ENCODE measurements at regions not wholly inside any gene's neighbourhood (a gene's known extent, or its start where the extent isn't known, plus 50 kb on each side); places are given as distances from the start of the nearest gene placed in this dataset.
"Not testable (repeated sequence)": the region's sequence is repeated elsewhere in the genome, so short reads cannot be mapped to it uniquely, and the experiment has no call there.

DNA sequence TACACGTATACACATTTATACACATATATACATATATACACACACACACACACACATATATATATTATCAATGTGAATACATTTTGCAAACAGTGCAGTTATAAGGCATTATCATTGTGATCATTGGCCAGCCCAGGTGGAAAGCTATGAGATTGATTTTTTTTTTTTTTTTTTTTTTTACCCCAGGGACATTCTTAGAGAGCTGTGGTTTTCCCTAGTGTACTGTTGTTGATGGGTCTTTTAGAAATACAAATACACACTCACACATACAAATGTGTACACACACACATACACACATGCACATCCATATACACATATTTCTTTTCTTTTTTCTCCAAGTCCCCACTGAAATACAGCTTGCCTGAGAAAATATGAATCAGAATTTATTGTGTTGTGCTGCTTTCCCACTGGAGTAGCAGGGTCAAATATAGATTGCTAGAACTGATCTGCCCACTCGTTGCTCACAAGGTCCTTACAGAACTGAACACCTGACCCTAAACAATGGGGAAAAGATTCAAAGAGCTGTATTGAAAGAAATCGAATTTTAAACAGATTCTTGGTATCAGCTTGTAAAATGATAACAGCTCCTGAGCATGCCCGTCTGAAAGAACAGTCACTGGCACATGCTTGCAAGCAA lies 325.6 kb downstream of the OMA1 start:
- Histone ChIP-seq H3K4me1 (no peaks in the 10 kb centered on the region), H3K27ac (no peak overlapping the region), H3K27me3 (no peaks in the 10 kb centered on the region), H3K4me3 (no peak overlapping the region), H3K9me3 (no peaks in the 10 kb centered on the region), H3K36me3 (no peaks in the 10 kb centered on the region)
- no peak for DNase-seq
- intact Hi-C loops (cut with DNase I; ENCODE audit: low total_unique reads): no loop called here
- TF ChIP-seq, protein P1, sequence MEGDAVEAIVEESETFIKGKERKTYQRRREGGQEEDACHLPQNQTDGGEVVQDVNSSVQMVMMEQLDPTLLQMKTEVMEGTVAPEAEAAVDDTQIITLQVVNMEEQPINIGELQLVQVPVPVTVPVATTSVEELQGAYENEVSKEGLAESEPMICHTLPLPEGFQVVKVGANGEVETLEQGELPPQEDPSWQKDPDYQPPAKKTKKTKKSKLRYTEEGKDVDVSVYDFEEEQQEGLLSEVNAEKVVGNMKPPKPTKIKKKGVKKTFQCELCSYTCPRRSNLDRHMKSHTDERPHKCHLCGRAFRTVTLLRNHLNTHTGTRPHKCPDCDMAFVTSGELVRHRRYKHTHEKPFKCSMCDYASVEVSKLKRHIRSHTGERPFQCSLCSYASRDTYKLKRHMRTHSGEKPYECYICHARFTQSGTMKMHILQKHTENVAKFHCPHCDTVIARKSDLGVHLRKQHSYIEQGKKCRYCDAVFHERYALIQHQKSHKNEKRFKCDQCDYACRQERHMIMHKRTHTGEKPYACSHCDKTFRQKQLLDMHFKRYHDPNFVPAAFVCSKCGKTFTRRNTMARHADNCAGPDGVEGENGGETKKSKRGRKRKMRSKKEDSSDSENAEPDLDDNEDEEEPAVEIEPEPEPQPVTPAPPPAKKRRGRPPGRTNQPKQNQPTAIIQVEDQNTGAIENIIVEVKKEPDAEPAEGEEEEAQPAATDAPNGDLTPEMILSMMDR (IDR thresholded peaks at IDR 0.05): no peak

DNA sequence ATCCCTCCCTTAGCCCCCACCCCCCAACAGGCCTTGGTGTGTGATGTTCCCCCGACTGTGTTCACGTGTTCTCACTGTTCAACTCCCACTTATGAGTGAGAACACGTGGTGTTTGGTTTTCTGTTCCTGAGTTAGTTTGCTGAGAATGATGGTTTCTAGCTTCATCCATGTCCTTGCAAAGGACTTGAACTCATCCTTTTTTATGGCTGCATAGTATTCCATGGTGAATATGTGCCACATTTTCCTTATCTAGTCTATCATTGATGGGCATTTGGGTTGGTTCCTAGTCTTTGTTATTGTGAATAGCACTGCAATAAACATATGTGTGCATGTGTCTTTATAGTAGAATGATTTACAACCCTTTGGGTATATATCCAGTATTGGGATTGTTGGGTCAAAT lies 330.4 kb downstream of the OMA1 start:
- H3K27ac ChIP-seq; H3K4me1 ChIP-seq; H3K27me3 ChIP-seq; DNase-seq; H3K9me3 ChIP-seq; H3K36me3 ChIP-seq; H3K4me3 ChIP-seq; intact Hi-C loops (cut with DNase I; ENCODE audit: low total_unique reads): not testable (repeated sequence)

DNA sequence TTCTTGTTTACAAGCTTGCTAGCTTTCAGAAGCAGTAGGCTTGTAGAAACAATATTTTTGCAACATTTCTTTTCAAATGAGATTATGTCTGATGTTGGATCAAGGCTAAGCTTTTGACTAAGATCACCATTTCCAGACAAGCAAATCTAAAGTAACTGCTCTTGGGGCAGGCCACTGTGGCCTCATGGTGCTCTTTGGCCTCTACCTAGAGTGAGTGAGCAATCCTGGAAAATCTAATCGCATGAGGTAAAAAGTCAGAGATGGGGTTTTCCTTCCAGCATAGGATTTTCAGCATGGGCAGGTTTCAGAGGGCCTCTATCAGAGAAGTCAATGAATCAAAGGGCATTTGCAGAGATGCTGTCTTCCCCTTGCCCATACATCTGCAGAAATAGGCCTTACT lies 331.9 kb downstream of the OMA1 start:
- intact Hi-C loops (cut with DNase I; ENCODE audit: low total_unique reads): no loop called here
- DNase-seq: no peak
- no peaks in the 10 kb centered on the region for H3K36me3 ChIP-seq

DNA sequence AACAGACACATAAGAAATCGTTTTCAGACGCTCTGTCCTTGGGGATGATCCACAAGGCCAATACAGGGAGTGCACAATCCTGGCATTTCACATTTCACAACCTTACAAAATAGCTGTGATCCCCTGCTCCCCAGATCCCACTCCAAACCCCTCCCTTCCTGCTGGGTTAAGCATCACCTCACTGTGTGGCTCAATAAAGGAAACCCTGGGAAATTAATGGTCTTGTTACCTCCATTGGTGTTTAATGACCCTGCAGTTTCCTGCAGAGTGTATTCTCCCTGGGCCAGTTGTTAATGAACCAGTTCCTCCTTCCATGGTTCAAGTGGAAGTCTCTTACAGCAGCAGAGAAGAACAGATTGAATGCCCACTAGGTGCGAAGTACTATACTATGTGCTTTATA lies 334.7 kb downstream of the OMA1 start:
- H3K27ac ChIP-seq: no peak overlapping the region
- no peaks in the 10 kb centered on the region for H3K36me3 ChIP-seq
- H3K27me3 ChIP-seq: no peaks in the 10 kb centered on the region
- no peak overlapping the region for H3K4me3 ChIP-seq
- no peaks in the 10 kb centered on the region for H3K4me1 ChIP-seq
- intact Hi-C loops (cut with DNase I; ENCODE audit: low total_unique reads): no loop called here
- H3K9me3 ChIP-seq: no peaks in the 10 kb centered on the region
- no peak for DNase-seq
- TF ChIP-seq, protein P1 (IDR thresholded peaks at IDR 0.05): no peak

More for the DNA sequence above, 331.9 kb downstream of the OMA1 start:
- Histone ChIP-seq H3K27me3 (no peaks in the 10 kb centered on the region), H3K27ac (no peak overlapping the region), H3K4me1 (no peaks in the 10 kb centered on the region), H3K4me3 (no peak overlapping the region), H3K9me3 (no peaks in the 10 kb centered on the region)
- TF ChIP-seq, protein P1 (IDR thresholded peaks at IDR 0.05): no peak

DNA sequence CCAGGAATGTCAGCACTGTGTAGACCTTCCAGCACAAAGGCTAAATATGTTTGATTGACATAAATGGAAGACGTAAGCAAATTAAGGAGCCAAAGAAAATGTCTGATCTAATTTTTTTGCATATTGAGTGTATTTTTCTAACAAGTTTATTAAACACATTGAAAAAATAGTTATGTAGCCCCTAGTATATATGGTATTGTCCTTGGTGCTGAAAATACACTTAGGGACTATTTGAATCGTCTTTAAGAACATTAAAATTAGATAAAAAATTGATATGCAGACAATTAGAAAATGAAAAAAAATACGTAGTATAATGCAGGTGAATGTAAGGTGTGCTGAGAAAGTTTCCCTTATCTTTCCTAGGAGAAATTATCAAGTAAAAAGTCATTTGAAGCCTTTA lies 337.0 kb downstream of the OMA1 start:
- DNase-seq: no peak
- intact Hi-C loops (cut with DNase I; ENCODE audit: low total_unique reads): no loop called here
- no peak overlapping the region for H3K27ac ChIP-seq
- TF ChIP-seq, protein P1 (IDR thresholded peaks at IDR 0.05): no peak
- H3K4me3 ChIP-seq: no peak overlapping the region
- no peaks in the 10 kb centered on the region for H3K9me3 ChIP-seq
- no peaks in the 10 kb centered on the region for H3K4me1 ChIP-seq
- no peaks in the 10 kb centered on the region for H3K27me3 ChIP-seq
- H3K36me3 ChIP-seq: no peaks in the 10 kb centered on the region

DNA sequence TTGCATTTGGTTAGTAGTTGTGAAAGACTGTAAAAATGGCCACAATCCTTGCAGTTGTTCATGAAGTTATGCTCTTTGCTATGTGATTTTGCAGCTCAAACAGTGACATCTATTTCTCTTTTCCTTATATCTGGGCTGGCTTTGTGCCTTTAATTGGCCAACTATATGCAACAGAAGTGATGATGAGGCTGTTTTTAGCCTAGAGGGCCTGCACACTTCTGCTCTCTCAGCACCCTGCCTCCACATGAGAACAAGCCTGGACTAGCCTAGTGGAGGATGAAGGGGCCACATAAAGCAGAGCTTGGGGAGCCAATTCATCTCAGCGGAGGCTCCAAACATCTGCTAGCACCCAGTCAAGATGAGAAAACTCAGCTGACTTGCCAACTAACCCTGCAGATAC lies 339.8 kb downstream of the OMA1 start:
- Histone ChIP-seq H3K36me3 (no peaks in the 10 kb centered on the region), H3K27ac (no peak overlapping the region), H3K4me3 (no peak overlapping the region), H3K9me3 (no peaks in the 10 kb centered on the region), H3K4me1 (no peaks in the 10 kb centered on the region), H3K27me3 (no peaks in the 10 kb centered on the region)
- intact Hi-C loops (cut with DNase I; ENCODE audit: low total_unique reads): no loop called here
- TF ChIP-seq, protein P1 (IDR thresholded peaks at IDR 0.05): no peak
- no peak for DNase-seq
